GM18867 (cell line): ENCODE measurements at regions not wholly inside any gene's neighbourhood (a gene's known extent, or its start where the extent isn't known, plus 50 kb on each side); places are given as distances from the start of the nearest gene placed in this dataset.
A peak's percentile ranks its signal among the peaks of the same experiment; 100 is the strongest.

Source experiments
- ATAC-seq: cut with Tn5 transposase; IDR thresholded peaks from one replicate; pipeline ENCODE4 v1.9.1; 2021; ENCODE audit warnings: mild to moderate bottlenecking, moderate library complexity; ENCODE audit not compliant: unreplicated experiment

DNA sequence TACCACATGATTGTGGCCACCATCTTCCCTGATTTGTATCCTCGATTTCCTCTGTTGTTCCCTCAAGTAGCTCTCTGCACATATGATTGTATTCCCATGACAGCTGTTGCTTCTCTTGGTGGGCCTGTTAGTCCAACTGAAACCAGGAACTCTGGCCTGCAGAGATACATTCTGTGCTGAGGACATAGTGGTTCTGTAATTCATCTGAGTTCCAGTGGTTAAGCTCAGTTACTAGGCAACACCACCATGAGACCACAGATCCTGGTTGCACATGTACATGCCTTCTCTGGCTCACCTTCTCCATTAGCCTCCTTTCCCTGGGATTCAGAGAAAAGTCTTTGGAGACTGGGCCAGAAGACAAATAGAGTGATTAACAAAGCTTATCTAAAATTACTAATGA is 172.1 kb upstream of the SLC7A11 start:
- ATAC-seq: no peak

DNA sequence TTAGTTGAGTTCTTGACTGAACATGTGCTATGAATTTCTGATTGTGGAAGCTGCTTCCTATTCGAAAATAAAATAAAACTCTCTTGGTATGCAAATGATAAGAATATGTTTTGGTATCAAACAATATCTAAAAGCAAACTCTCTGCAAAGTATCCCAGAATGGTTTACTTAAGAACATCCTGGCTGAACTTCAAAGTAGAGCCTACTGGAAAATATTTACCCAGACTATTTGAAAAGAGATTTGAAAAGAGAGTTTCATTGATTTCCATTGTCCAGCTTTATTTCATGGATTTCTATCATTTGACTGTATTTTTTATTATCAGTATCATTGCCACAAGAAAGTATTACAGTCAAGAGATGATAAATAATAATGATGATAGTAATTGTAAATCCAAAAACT is 171.1 kb upstream of the SLC7A11 start:
- no peak for ATAC-seq

DNA sequence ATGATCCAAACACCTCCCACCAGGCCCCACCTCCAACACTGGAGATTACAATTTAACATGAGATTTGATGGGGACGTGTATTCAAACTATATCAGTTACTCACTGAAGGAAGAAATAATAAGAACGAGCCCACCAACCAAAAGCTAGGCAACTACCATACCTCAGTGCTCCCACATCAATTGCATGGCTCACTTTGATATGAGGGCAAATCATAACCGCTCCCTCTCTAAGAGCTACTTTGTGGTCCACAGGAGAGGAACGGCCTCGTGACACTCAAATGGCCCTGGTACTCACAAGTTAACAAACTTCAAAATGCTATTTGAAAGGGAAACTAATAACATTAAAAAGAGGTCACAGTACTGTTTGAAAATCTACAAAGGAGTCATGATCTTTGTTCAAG is 170.7 kb upstream of the SLC7A11 start:
- ATAC-seq: no peak

DNA sequence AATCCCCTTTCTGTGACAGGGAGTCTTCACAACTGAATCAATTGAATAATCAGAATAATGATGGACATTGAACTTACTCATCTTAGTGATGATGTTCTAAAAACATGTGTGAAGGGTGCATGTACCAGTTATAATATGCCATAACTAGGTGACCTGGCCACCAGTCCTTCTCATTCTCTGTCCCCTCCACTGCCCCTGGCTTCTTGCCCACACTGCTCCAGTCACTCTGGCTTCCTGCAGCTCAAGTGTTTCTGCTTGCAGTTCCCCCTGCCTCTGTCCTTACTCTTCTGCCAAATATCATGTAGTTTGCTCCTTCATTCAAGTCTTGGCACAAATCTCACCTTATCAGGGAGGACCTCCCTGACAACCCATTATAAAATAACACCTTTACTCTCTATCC is 168.1 kb upstream of the SLC7A11 start:
- no peak for ATAC-seq

DNA sequence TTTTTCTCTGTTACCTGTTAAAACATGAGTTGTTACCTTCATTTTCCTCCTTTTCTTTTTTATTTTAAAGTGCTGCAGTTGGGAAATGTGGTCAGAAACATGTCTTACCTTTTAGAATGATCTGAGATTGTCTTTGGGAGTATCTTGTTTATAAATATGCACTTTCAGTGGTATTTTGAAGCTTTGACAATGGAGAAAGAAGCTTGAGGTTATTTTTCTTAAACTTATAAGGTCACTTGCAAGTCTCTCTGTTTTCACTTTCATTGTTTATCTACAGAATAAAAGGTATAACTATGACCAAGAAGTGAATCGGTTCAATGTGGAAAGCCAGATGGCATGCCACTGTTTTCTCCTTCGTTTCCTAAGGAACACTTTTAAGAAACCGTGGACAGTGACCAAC is 167.5 kb upstream of the SLC7A11 start:
- peak; percentile 42 for ATAC-seq

DNA sequence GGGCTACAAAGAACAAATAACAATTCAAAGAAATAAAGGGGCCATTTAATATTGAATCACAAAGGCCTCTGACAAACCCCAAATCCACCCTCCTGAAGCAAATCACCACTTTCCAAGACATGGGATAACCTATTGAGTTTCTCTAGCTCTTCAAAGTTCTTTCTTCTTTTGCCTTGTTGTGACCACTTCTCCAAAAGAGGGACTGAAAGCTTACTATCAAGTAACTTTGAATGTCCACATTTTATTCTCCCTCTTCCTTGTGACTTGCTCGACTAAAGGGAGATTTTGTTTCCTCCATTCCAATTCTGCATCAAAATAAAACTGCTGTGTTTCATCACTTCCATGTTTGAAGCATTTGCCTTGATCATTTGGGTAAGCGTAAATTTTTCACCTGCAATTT is 166.6 kb upstream of the SLC7A11 start:
- ATAC-seq: no peak

DNA sequence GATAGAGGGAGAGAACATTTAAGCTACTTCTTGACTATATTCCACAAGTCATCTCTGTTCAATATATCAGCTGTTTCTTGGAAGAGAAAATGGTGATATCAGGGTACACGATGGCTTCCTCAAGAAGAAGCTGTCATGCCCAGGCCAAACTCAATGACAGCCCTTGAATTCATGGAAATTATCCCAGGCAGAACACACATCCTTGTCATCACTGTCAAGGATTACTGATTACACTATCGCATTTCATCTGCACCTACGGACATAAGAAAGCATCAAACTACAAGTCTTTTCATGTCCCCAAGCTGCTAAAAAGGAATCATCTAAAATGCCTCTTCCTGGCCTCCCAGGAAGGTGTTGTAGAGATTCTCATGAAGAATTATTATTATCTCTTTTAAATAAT is 165.2 kb upstream of the SLC7A11 start:
- ATAC-seq: no peak

DNA sequence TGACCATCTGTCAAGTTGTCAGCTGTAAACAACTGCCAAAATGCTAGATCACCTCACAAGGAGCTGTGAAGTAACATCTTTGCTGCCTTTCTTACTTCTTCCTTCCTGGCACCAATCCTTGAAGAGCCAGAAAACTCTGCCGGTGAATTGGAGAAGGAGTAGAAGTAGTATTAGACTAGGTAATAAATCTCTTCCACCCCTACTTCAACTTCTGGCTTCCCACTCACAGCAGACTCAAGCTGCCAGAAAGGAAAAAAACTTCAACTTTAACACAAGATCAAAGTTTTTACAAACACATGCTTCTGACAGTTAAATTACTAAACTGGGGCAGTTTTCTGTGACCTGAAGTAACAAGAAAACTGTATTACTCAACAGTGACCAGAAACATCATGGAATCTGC is 164.7 kb upstream of the SLC7A11 start:
- ATAC-seq: peak; percentile 1

DNA sequence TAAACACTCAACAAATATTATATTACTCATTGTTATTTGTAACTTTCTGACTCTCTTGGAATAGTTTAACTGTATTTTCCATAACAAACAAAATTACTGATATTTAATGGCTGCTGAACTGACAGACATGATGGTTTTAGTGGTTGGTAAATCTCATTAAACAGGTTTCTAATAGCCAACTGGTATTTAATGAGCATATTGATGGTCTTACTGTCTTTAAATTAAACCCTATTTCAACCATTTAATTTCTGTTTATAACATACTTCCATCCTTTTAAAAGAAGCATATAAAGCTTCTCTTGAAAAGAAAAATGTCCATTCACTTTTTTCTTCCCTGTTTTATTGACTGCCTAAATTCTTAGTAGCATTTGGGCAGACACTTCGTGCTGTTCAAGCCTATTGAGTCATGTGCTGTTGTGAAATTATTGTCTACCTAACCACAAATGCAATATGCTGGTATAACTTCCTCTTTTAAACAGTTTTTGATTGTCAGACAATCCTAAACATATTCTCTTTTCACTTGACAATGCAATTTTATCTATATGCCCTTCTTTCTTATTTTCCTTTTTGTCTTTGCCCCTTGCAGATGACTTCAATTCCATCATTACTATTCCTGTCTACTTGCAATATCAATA is 163.9 kb upstream of the SLC7A11 start:
- ATAC-seq: peak; percentile 79

DNA sequence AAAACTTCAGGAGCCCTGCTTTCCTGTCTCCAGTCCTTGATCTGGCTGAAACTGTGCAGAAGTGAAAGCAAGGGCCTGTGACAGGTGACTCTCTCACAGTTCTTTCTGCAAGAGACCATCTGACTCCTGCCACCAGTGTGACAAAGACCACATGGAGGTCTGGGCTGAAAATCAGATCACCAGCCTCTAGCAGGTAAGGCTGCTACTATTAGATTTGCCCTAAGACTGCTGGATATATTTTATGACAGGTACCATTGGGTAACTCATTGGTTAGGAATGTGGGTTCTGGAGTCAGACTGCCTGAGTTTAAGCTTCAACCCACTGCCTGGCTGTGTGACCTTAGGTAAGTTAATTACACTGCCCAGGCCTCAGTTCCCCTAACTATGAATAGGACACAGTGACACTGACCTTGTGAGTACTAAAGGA is 163.3 kb upstream of the SLC7A11 start:
- ATAC-seq: peak; percentile 79

DNA sequence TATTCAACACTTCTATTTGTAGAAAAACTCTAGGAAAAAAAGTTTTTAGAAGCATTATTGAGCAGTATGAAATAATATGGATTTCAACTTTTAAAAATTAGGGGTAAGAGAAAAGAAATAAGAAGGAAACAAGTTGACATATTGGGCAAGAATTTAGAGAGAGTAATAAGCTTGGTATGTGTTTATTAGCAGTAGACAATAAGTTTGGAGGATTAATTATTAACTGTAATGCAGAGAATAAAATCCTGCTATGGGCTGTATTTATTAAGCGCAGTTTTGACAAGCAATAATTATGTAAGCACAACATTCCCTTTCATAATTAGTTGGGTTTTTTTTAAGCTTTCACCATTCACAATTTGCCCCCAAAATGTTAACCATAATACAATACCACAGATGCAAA is 162.7 kb upstream of the SLC7A11 start:
- no peak for ATAC-seq

DNA sequence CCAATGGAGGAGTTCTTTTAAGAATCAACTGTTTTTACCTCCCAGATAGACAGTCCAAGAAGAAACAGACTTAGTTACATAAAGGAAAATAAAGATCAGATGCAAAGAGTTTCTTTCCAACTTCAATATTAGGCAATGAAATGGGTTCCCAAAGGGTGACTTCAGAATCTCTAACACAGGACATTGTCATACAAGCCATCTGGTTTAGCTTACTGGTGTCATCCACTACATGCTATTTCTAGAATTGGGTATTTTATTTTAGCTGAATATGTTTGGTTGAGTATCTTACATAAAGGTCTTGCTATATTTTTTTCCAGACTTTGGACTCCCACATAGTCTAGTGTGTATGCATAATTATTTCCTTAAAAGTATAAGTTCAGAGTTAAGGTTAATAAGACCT is 162.1 kb upstream of the SLC7A11 start:
- no peak for ATAC-seq

DNA sequence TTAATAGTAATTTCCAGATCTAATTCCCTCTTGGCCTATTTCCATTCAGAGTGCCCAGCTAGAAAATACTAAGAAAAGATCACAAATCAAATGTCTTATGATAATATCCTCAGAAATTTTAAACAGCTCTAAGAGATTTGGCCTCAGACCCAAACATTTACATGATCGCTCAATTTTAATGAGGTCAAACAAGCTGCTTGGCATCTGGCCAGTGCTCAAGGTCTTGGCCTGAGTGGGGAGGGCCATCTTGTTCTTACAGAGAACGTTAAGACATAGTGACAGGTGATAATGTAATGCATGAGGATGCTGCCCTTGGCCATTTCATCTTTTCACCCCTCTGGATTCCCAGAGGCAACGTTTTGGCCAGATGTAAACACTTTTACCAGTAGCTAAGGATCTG is 159.2 kb upstream of the SLC7A11 start:
- no peak for ATAC-seq

DNA sequence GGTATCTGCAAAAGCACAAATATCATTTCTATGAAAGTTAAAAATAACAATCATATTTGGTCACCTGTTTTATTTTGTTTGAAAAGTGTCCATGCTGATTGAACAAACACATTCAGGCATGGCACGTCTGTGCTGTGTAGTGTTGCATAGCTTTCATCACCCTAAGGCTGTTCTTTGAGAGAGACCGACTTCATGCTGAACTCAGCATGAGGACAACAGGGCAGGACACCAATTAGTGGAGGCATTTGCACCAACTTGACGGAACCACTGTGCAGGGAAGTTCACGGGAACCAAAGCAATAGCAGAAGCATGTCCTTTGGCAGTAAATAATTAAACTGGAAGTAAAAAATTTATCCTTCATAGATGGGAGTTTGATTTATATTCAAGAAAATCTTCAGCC is 158.4 kb upstream of the SLC7A11 start:
- no peak for ATAC-seq

DNA sequence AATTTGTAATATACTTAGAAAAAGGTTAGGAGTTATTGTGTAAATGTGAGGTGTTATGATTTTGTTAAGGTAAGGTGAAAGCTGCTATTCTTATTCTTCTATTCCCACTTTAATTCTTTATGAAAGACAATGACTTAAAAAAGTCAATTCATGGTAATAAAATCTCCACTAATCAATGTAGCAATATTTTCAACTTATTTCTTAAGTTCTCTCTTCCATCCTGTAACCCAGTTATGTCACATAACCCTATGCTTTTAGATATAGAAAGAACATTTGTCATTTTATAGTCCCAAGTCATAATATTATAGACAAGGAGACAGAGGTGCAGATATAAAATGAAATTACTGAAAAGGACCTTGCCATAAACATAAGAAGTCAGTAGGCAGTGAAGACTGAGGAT is 157.9 kb upstream of the SLC7A11 start:
- no peak for ATAC-seq

DNA sequence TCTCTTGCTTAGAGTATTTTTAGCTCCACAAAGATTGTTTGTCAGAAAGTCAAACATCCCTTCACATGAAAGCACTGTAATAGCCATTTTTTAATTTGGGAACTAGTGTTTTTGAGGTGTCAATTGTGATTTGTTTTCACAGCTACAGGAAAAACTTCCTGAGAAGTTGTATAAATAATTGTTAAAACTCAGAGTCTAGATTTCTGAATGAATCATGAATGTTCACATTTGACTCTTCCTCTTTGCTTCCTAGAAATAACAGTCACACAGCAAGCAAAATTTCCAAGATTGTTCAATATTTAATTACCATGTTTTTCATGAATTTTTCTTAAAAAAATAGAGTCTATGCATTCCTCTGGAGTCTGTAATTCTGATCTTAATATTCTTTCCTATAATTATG is 156.9 kb upstream of the SLC7A11 start:
- ATAC-seq: no peak

DNA sequence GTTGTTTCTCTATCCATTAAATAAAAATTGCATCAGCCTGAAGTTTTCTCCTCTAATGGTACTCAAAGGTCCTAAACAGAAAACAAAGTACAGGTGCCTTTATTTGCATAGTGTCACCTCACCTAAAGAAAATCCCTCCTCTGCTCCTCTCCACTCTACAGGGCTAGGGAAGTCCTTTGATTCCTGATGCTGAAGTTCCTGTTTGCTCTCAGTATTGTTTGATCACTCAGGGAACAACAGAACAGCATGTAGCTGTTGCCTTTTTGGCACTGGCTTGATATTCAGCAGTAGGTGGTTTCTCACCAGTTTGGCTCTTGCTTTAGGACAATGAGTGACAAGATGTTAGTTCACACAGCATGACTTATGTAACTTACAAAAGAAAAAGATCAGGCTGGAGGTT is 156.2 kb upstream of the SLC7A11 start:
- no peak for ATAC-seq

DNA sequence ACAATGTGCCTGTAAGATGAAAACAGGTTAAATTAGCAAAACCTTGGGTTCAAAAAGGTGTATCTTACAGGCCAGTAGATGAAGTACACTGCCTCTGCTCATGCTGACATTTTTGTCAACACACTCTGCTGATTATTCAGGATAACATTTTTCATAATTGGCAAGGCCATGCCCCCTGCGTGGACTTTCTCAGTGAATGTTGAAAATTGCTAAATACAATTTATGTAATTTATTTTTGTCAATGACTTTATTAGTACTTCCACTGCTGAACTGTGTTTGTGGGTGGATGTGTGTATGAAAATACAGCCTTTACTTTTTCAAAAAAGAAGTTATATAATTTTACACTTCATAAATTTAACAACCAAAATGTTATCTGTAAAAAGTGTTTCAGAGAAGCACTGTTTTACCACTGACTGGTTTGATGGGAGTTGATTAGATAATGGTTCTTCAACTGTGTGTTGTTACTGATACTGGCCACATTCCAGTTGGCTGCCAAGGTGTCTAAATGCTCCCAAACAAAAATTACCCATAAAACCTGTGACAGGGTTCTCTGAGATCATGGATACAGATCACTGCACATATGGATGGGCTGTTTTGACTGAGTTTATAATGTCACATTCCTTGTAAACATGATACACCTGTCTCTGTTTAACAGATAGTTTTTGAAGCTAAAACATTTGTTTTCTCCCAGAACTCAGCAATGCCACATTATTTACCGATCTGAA is 151.9 kb upstream of the SLC7A11 start:
- ATAC-seq: no peak

DNA sequence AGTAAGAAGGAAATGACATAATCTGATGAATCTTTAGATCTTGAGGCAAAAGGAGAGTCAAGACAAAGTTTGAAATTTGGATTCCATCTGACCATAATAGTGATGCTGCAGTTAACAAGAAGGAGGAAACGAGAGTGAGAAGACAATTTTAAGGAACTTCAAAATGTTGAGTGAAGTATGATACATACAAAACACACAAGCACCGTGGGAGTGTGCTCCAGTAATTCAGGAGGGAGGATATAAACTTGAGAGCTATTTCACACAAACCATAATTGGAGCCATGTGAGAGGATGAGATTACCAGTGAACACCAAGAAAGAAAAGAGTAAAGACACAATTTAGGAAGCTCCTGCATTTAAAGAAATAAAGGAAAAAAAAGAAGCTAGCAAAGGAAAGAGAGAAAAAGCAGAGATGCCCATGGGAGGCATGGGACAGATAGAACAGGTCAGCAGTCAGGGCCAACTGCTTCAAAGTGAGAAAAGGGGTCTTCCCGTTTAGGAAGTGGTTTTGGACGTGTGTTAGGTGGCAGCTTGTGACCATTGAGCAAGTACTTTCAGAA is 150.7 kb upstream of the SLC7A11 start:
- ATAC-seq: peak; percentile 71

DNA sequence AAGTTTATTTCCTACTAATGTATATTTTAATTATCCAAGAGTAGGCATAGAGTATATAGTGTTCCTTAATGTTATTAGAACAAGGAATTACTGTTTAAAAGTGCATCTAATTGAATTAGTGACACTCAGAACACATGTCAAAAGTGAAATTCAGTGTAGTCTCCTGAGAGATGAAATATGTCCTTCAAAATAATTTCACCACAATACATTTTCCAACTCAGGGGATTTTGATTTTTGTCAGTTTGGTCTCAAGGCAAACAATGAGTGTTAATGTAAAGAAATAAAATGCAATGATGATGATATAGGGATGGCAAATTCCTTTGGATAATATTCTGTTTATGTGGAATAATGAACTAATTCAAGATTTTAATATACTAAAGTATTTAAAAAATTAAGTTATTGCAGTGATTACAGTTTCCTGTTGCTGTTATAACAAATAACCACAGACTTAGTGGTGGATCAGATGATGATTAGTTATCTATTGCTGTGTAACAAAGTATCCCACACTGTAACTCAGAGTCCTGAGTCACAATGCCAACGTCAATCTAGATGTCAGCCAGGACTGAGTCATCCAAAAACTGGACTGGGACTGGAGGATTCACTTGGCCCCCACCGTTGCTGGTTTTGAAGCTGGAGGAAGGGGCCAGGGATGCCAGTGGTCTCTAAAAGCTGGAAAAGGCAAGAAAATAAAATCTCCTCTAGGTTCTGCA is 148.0 kb upstream of the SLC7A11 start:
- no peak for ATAC-seq

DNA sequence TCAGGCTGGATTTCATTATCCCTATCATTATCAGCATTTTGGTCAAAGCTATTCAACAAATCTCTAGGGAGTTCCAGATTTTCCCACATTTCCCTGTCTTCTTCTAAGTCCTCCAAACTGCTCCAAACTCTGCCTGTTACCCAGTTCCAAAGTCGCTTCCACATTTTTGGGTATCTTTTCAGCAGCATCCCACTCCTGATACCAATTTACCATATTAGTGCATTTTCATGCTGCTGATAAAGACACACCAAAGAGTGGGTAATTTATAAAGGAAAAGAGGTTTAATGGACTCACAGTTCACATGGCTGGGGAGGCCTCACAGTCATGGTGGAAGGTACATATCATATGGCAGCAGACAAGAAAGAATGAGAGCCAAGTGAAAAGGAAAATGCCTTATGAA is 132.8 kb upstream of the SLC7A11 start:
- no peak for ATAC-seq

DNA sequence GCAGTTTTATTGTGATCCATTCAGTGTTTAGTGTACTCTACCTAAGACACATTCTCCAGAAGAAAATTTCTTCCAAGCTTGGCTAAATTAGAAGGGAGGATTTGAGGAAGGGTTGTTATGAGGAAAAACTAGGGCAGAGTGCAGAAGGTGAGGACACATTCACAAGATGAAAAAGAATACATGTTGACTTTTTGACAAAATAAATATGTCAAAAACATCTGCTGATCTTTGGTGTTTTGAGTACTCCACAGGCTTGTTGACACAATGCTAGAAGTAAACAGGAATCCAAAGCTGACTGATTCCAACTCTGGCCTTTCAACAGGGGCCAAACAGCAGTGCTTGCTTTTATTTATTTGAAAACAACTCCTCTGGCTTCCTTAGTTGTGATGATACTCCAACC is 125.8 kb upstream of the SLC7A11 start:
- no peak for ATAC-seq
